ENCODE measurements at regions not wholly inside any gene's neighbourhood (a gene's known extent, or its start where the extent isn't known, plus 50 kb on each side); places are given as distances from the start of the nearest gene placed in this dataset.

DNA sequence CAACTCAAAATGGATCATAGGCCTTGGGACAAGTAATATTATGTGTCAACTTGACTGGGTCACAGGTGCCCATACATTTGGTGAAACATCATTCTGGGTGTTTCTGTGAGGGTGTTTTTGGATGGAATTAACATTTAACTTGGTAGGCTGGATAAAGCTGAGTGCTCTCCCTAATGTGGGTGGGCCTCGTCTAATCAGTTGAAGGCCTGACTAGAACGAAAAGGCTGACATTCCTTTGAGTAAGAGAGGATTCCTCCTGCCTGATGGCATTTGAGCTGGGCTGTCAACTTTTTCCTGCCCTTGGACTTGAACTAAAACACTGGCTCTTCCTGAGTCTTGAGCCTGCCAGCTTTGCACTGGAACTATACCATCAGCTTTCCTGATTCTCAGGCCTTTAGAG is 93.4 kb upstream of the ESRRB start:
- in situ Hi-C loops (cut with HindIII; ENCODE audit: low pct_ligation_motif_present, low sequenced_read_pairs) = no loop called here
- DNase-seq = no peak
- no peaks in the 10 kb centered on the region for H3K27me3 ChIP-seq (replicated peaks)
- no peak overlapping the region for H3K4me3 ChIP-seq (ENCODE audit: low read depth, low read length)
- TF ChIP-seq CTCF (IDR thresholded peaks at IDR 0.05; ENCODE audit: low read depth, low read length, missing control alignments) = no peak
- no peak overlapping the region for H3K27ac ChIP-seq
- no peaks in the 10 kb centered on the region for H3K36me3 ChIP-seq (replicated peaks)

DNA sequence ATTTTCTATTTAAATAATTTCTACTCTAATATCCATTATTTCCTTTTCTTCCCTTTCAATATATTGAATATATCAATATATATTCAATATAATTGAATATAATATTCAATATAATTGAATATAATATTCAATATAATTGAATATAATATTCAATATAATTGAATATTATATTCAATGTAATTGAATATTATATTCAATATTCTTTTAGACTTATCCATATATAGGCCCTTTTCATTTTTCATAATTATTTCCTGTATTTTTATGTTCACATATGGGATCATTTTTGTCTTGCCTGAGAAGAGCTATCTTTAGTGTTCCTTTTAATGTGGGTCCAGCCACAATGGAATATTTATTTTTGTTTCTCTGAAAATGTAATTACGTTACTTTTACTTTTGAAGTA is 88.9 kb upstream of the ESRRB start:
- in situ Hi-C loops (cut with HindIII; ENCODE audit: low pct_ligation_motif_present, low sequenced_read_pairs) = no loop called here
- no peak overlapping the region for H3K4me3 ChIP-seq (ENCODE audit: low read depth, low read length)
- no peak for TF ChIP-seq CTCF (IDR thresholded peaks at IDR 0.05; ENCODE audit: low read depth, low read length, missing control alignments)
- H3K27me3 ChIP-seq (replicated peaks) = no peaks in the 10 kb centered on the region
- no peaks in the 10 kb centered on the region for H3K36me3 ChIP-seq (replicated peaks)
- H3K27ac ChIP-seq = no peak overlapping the region
- no peak for DNase-seq

- no peak overlapping the region for H3K27ac ChIP-seq
- H3K4me3 ChIP-seq (ENCODE audit: low read depth, low read length) = no peak overlapping the region
- in situ Hi-C loops (cut with HindIII; ENCODE audit: low pct_ligation_motif_present, low sequenced_read_pairs) = no loop called here
- TF ChIP-seq CTCF (IDR thresholded peaks at IDR 0.05; ENCODE audit: low read depth, low read length, missing control alignments) = no peak
- no peaks in the 10 kb centered on the region for H3K27me3 ChIP-seq (replicated peaks)
- H3K36me3 ChIP-seq (replicated peaks) = no peaks in the 10 kb centered on the region
- no peak for DNase-seq
Measured at GRCh38 chr14:76289276-76289675, 86.7 kb upstream of the ESRRB start.

GRCh38 chr14:76292561-76292960 is 83.4 kb upstream of the ESRRB start:
- Histone ChIP-seq H3K27me3 (replicated peaks) (no peaks in the 10 kb centered on the region), H3K27ac (no peak overlapping the region), H3K36me3 (replicated peaks) (no peaks in the 10 kb centered on the region), H3K4me3 (ENCODE audit: low read depth, low read length) (no peak overlapping the region)
- TF ChIP-seq CTCF (IDR thresholded peaks at IDR 0.05; ENCODE audit: low read depth, low read length, missing control alignments) = no peak
- in situ Hi-C loops (cut with HindIII; ENCODE audit: low pct_ligation_motif_present, low sequenced_read_pairs) = no loop called here
- no peak for DNase-seq

- Histone ChIP-seq H3K27ac (no peak overlapping the region), H3K4me3 (ENCODE audit: low read depth, low read length) (no peak overlapping the region), H3K36me3 (replicated peaks) (no peaks in the 10 kb centered on the region), H3K27me3 (replicated peaks) (no peaks in the 10 kb centered on the region)
- in situ Hi-C loops (cut with HindIII; ENCODE audit: low pct_ligation_motif_present, low sequenced_read_pairs) = no loop called here
- no peak for TF ChIP-seq CTCF (IDR thresholded peaks at IDR 0.05; ENCODE audit: low read depth, low read length, missing control alignments)
- DNase-seq = no peak
Measured at GRCh38 chr14:76293221-76293620, 82.7 kb upstream of the ESRRB start.

- H3K27me3 ChIP-seq (replicated peaks) = no peaks in the 10 kb centered on the region
- in situ Hi-C loops (cut with HindIII; ENCODE audit: low pct_ligation_motif_present, low sequenced_read_pairs) = no loop called here
- no peak overlapping the region for H3K4me3 ChIP-seq (ENCODE audit: low read depth, low read length)
- TF ChIP-seq CTCF (IDR thresholded peaks at IDR 0.05; ENCODE audit: low read depth, low read length, missing control alignments) = no peak
- no peak overlapping the region for H3K27ac ChIP-seq
- no peak for DNase-seq
- H3K36me3 ChIP-seq (replicated peaks) = no peaks in the 10 kb centered on the region
Measured at GRCh38 chr14:76293923-76294322, 82.0 kb upstream of the ESRRB start.

All from brain microvascular endothelial cell (primary cell).